ENCODE measurements at regions not wholly inside any gene's neighbourhood (a gene's known extent, or its start where the extent isn't known, plus 50 kb on each side); places are given as distances from the start of the nearest gene placed in this dataset.
"Not testable (repeated sequence)": the region's sequence is repeated elsewhere in the genome, so short reads cannot be mapped to it uniquely, and the experiment has no call there.

DNA sequence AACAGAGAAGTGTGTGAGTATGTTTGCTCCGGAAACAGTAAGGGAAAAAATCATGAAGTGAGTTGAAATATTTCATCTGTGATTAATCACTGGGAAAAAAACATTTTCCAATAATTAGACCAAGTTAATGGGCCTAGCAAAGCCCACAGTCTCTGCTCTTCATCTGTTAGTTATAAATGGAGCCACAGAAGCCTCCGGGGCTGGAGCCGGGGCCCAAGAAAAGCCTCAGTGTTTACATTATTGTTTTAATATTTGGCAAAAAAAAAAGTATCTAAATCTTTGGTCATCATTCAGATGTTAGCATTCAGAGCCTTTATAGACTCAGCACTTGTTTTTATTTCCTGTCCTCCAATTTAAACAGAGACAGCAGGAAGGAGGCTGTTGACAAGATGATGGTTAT is 115.0 kb downstream of the UBE2U start:
- no peak for DNase-seq (ENCODE audit: extremely low read depth, low read depth, low spot score)

DNA sequence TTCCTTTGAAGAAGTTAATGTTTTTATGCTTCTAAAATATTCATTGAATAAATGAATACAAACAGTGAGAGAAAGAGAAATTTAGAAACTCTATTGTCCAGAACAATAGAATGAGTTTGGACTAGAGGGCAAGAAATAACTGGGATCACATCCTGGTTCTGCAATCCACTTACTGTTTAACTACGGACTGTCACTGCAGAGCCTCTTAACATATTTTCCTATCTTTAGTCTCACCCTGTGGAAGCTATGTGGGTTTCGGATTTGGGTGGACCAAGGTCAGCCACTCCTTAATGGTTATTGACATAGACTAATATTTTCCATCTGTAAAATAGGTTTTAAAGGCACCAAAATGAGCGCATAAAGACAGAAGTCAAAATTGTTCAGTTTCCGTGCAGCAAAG is 116.6 kb downstream of the UBE2U start:
- no peak for DNase-seq (ENCODE audit: extremely low read depth, low read depth, low spot score)

DNA sequence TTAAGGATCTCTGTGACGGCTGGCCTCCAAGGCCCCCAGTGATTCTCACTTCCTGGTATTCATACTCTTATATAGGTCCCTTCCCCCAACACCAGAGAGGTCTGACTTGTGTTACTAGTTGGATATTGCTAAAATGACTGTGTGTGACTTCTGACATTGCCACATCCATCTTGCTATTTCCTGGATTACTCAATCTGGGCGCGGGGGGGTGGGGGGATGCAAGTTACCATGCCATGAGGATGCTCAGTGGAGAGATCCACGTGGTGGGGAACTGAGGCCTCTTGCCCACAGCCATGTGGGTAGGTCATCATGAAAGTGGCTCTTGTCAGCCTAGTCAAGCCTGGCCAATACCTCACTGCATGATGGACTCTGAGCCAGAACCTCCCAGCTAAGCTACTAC is 117.0 kb downstream of the UBE2U start:
- no peak for DNase-seq (ENCODE audit: extremely low read depth, low read depth, low spot score)

DNA sequence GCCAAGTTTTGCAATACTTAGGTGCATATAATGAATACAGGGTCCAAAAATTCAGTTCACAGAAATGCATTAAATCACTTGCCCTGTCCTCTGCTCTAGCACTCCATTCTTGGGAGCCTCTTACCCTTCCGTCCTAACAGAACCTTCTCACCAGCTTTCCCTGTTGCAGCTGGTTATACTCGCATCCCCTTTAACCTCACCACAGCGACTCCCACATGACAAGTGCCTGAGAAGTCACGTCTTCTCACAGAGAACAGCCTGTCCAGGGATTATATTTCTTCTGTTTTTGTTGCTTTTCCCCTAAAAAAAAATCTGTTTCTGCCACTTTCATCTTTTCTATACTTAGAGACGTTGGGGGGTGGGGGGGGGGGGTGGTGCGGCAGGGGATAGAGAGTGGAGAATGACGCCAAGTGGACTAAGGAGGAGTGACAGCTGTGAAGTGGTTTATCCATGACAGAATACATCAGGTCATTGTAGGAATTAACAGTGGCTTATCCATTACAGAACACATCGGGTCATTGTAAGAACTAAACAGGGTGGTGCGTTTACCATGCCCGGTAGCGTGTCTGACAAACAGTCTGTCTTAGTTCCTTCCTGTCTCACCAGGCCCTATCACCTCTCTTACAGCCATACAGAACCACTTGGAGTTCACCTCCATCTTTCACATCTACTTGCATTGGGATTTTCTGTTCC is 117.6 kb downstream of the UBE2U start:
- no peak for DNase-seq (ENCODE audit: extremely low read depth, low read depth, low spot score)

GRCh38 chr1:64323054-64323453 is 119.6 kb downstream of the UBE2U start:
- DNase-seq (ENCODE audit: extremely low read depth, low read depth, low spot score): no peak

DNA sequence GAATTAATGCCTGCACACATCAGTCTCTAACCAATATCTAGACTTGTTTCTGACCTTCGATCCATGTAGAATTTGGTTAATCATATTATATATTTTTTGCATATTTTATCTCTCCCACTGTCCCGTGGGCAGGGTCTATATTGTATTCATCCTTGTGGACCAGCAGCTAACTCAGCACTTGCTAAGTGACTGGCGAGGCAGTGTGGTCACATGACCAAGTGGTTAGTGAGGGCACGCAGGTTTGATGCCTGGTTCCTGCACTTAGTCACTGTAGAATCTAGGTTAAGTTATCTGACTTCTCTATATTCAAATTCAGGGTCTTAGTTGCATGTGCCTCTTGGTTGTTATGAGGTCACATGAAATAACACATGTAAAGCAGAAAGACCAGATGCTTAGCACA is 120.5 kb downstream of the UBE2U start:
- no peak for DNase-seq (ENCODE audit: extremely low read depth, low read depth, low spot score)

GRCh38 chr1:64325856-64326255 is 122.4 kb downstream of the UBE2U start:
- DNase-seq (ENCODE audit: extremely low read depth, low read depth, low spot score): no peak

DNA sequence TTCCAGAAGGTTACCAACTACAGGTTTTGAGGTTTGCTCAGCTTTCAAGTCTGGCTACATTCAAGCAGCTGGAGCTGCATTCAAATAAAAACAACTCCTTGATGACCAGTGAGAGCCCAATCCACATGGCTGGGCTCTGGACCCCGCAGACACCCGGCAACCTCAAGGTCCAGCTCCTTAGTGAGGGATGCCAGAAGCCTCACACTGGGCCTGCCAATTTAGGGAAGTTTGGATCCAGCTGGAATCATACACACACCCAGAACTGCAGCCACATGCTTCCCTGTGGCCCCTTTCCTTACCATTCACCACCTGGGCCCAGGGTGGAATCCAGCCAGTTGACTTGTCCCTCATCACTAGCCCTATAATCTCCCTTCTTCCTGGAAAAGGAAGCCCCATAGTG is 123.7 kb downstream of the UBE2U start:
- no peak for DNase-seq (ENCODE audit: extremely low read depth, low read depth, low spot score)

DNA sequence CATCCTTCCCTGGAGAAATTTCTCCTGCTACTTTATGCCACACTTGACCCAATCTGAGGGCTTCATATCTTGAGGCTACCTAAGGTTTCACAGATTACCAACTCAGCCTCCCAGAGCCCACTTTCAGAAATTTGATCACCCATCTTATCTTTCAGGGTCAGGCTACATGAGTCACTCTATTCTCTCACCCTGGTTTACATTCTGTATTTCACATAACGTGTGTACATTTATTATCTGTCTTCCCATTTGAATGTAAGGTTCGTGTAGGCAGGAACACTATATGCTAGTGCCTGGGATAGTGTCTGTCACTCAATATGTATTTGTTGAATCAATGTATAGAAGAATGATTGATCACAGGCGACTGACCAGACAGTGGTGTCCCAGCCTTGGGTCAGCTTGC is 124.8 kb downstream of the UBE2U start:
- no peak for DNase-seq (ENCODE audit: extremely low read depth, low read depth, low spot score)

GRCh38 chr1:64330839-64331238 is 127.4 kb downstream of the UBE2U start:
- no peak for DNase-seq (ENCODE audit: extremely low read depth, low read depth, low spot score)

DNA sequence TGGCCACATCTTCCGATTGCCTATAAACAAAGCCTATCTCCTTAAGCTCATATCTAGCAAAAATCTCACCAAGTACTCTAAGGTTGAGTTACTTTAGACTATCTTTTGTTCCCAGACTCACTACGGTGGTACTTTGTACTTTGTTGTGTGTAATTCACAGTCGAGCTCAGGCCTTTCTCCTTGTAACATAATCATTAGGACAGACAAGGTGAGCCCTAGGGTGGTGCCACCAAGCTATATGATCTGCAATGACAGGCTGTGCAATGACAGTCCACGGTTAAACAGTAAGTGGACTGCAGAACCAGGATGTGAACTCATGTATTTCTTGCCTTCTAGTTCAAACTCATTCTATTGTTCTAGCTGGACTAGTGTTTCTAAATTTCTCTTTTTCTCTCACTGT is 132.2 kb downstream of the UBE2U start:
- no peak for DNase-seq (ENCODE audit: extremely low read depth, low read depth, low spot score)

- no peak for DNase-seq (ENCODE audit: extremely low read depth, low read depth, low spot score)
Observed at GRCh38 chr1:64337475-64337874, 132.5 kb upstream of the CACHD1 start.

- no peak for DNase-seq (ENCODE audit: extremely low read depth, low read depth, low spot score)
Observed at GRCh38 chr1:64337926-64338325, 132.0 kb upstream of the CACHD1 start.

GRCh38 chr1:64340361-64340760 is 129.6 kb upstream of the CACHD1 start:
- DNase-seq (ENCODE audit: extremely low read depth, low read depth, low spot score): no peak

GRCh38 chr1:64343105-64343822 is 126.7 kb upstream of the CACHD1 start:
- DNase-seq (ENCODE audit: extremely low read depth, low read depth, low spot score): peak; percentile 48

DNA sequence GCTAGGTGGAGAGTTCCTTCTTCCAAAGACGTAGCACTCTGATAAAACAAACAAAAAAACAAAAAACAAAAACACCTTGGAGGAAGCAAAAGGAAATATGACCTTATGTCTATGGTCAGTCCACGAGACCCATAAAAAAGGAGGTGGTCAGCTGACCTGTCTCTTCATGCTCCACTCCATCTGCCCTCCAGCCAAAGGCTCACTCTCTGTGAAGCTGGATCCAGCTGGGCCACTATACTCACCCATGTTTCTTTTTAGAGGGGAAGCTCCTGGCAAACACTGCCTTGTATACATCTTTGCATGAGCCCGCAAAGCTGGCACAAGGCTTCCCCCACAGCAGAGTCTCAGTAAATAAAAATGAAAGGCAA is 126.1 kb upstream of the CACHD1 start:
- DNase-seq (ENCODE audit: extremely low read depth, low read depth, low spot score): no peak

DNA sequence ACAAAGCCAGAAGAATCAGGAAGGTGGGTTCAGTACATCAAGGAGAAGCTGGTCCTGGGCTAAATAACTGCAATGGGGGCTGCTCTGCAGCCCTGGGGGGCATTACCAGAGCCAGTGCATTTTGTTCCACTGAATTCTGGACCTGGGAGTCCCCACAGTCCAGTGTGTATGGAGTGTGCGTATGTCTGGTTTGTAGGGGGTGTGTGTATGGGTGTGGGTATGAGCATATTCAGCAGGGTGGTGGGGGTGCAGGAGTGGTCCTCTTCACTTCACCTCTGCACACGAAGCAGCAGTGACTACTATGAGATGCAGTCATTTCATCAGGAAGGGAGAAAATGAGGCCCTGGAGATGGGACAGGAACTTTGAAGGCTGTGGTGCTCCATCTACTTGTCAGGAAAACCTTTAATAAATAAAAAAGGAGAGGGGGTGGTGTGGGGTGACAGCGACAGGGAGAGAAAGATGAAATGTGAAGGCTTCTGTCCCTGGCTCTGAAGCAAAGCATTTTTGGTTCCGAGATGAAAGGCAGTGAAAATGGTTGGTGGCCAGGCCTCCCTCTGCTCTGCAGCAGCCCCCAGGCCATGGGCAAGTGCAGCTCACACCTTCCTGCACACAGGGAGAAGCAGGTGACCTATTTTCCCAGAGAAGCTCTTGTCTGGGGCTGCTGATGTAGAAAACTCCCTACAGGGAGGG is 121.5 kb upstream of the CACHD1 start:
- DNase-seq (ENCODE audit: extremely low read depth, low read depth, low spot score): no peak

- DNase-seq (ENCODE audit: extremely low read depth, low read depth, low spot score): no peak
Observed at GRCh38 chr1:64348961-64349648, 120.8 kb upstream of the CACHD1 start.

DNA sequence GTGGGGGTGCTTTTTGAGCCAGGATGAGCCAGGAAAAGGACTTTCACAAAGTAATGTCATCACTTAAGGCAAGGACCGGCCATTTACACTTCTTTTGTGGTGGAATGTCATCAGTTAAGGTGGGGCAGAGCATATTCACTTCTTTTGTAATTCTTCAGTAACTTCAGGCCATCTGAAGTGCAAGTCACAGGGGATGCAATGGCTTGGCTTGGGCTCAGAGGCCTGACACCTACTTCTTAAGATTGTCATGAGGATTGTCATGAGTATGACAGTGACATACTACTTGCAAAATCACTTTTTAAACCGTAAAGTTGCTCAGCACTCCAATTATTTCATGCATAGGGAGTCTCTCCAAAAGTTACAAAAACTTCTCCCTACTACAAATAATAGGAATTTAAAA is 114.4 kb upstream of the CACHD1 start:
- DNase-seq (ENCODE audit: extremely low read depth, low read depth, low spot score): not testable (repeated sequence)

DNA sequence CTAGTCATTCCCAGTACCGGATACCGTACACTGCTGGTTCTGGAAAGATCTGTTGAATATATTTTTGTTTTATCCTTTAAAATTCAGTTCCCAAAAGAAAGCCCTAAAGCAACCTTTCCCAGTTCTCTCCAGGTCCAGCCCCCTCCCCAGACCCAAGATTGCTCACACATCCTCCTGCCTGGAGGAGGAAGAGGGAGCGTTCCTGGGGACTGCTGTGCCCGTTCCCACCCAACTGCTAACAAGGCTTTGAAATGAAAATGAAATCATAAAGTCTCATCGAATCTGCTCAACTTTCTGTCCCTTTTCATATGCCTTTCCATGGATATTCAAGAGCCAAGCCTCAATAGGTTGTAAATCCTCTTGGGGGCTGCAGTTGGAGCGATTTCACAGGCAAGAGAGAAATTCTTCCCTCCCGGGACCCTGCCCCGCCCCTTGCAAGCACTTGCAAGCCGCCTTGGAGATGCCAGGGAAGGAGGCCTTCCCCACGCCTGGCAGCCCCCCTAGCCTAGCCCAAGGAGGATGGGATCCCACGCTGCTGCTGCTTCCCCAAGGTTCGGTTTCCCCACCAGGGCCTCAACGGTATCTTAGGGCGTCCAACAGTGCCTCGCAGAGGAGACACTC is 113.2 kb upstream of the CACHD1 start:
- no peak for DNase-seq (ENCODE audit: extremely low read depth, low read depth, low spot score)

- DNase-seq (ENCODE audit: extremely low read depth, low read depth, low spot score): no peak
Observed at GRCh38 chr1:64357422-64357821, 112.5 kb upstream of the CACHD1 start.
